WTC11 (cell line): ENCODE measurements at regions not wholly inside any gene's neighbourhood (a gene's known extent, or its start where the extent isn't known, plus 50 kb on each side); places are given as distances from the start of the nearest gene placed in this dataset.
A peak's percentile ranks its signal among the peaks of the same experiment; 100 is the strongest.

ENCODE experiments used
- ATAC-seq: fragments of 200-7000 bp; cut with Tn5 transposase; 2 replicates; pipeline ENCODE4 v1.10.0; 2021; ENCODE audit warnings: mild to moderate bottlenecking, moderate library complexity
- CTCF ChIA-PET: fragments of 300-600 bp; sonication (Branson Sonifier 250); formaldehyde crosslinking; loops from one replicate; lab custom pipeline; 2021; ENCODE audit warnings: antibody characterized with exemption; lab: Charles Lee
- POLR2A ChIA-PET: fragments of 350-600 bp; sonication (Branson Sonifier 250); formaldehyde crosslinking; loops from one replicate; lab custom pipeline; 2021; ENCODE audit warnings: antibody characterized with exemption; lab: Charles Lee
- DNase-seq: peaks from one replicate; pipeline ENCODE4 v3.0.0; 2021; ENCODE audit warnings: low spot score
- H3K27ac Mint-ChIP-seq: 2 replicates; pipeline ENCODE4 v1.8.0; 2021; ENCODE audit warnings: mixed read lengths
- H3K27me3 Mint-ChIP-seq: 2 replicates; pipeline ENCODE4 v1.8.0; 2021; ENCODE audit warnings: low read depth, mild to moderate bottlenecking, moderate library complexity, mixed read lengths
- H3K36me3 Mint-ChIP-seq: 2 replicates; pipeline ENCODE4 v1.8.0; 2021; ENCODE audit warnings: mixed read lengths
- H3K4me1 Mint-ChIP-seq: 2 replicates; pipeline ENCODE4 v1.8.0; 2022; ENCODE audit warnings: mixed read lengths
- H3K4me3 Mint-ChIP-seq: 2 replicates; pipeline ENCODE4 v1.8.0; 2021; ENCODE audit warnings: mild to moderate bottlenecking, moderate library complexity, mixed read lengths
- H3K9me3 Mint-ChIP-seq: 2 replicates; pipeline ENCODE4 v1.8.0; 2021; ENCODE audit warnings: mixed read lengths
- E2F4 ChIP-seq: sonication (generic); formaldehyde crosslinking; IDR thresholded peaks from 2 replicates; pipeline ENCODE4 v1.8.1; 2022; ENCODE audit warnings: low read depth, mild to moderate bottlenecking, moderate library complexity, missing genetic modification reagents, borderline replicate concordance
- ERG ChIP-seq: fragments of 250-450 bp; sonication (Bioruptor Pico); IDR thresholded peaks from 2 replicates; pipeline ENCODE4 v1.8.0; 2021; ENCODE audit warnings: mild to moderate bottlenecking
- GRHL2 ChIP-seq: fragments of 250-450 bp; sonication (Bioruptor Pico); IDR thresholded peaks from 2 replicates; pipeline ENCODE4 v1.8.0; 2022; ENCODE audit warnings: mild to moderate bottlenecking, moderate library complexity; ENCODE audit not compliant: insufficient replicate concordance, severe bottlenecking
- GTF2I ChIP-seq: fragments of 250-450 bp; sonication (Bioruptor Pico); conservative IDR thresholded peaks from 2 replicates; pipeline ENCODE4 v1.4.0; 2021; ENCODE audit warnings: mild to moderate bottlenecking
- HMGXB4 ChIP-seq: sonication (generic); formaldehyde crosslinking; IDR thresholded peaks from 2 replicates; pipeline ENCODE4 v1.8.1; 2023; ENCODE audit warnings: mild to moderate bottlenecking, moderate library complexity, missing genetic modification reagents
- MXD4 ChIP-seq: fragments of 250-450 bp; sonication (Bioruptor Pico); IDR thresholded peaks from 2 replicates; pipeline ENCODE4 v1.8.0; 2021; ENCODE audit warnings: mild to moderate bottlenecking, moderate library complexity, borderline replicate concordance
- NFATC4 ChIP-seq: fragments of 250-450 bp; sonication (Bioruptor Pico); IDR thresholded peaks from 2 replicates; pipeline ENCODE4 v1.9.0; 2021; ENCODE audit warnings: mild to moderate bottlenecking
- NR1H2 ChIP-seq: sonication (generic); formaldehyde crosslinking; IDR thresholded peaks from 2 replicates; pipeline ENCODE4 v1.9.0; 2021; ENCODE audit warnings: mild to moderate bottlenecking, moderate library complexity, missing genetic modification reagents
- SMAD4 ChIP-seq: sonication (generic); formaldehyde crosslinking; IDR thresholded peaks from 2 replicates; pipeline ENCODE4 v1.8.0; 2022; ENCODE audit warnings: mild to moderate bottlenecking, missing genetic modification reagents
- STAT6 ChIP-seq: sonication (generic); formaldehyde crosslinking; conservative IDR thresholded peaks from 2 replicates; pipeline ENCODE4 v1.8.1; 2023; ENCODE audit warnings: mild to moderate bottlenecking, low read depth, missing genetic modification reagents, moderate library complexity
- TEAD1 ChIP-seq: sonication (generic); formaldehyde crosslinking; IDR thresholded peaks from 2 replicates; pipeline ENCODE4 v1.8.0; 2022; ENCODE audit warnings: mild to moderate bottlenecking, missing genetic modification reagents
- TP53 ChIP-seq: sonication (generic); formaldehyde crosslinking; IDR thresholded peaks from 2 replicates; pipeline ENCODE4 v1.8.1; 2023; ENCODE audit warnings: mild to moderate bottlenecking, missing genetic modification reagents
- USF2 ChIP-seq: sonication (generic); formaldehyde crosslinking; IDR thresholded peaks from 2 replicates; pipeline ENCODE4 v1.8.1; 2023; ENCODE audit warnings: mild to moderate bottlenecking, missing genetic modification reagents, moderate library complexity
- ZMAT4 ChIP-seq: fragments of 250-450 bp; sonication (Bioruptor Pico); IDR thresholded peaks from 2 replicates; pipeline ENCODE4 v1.9.0; 2021; ENCODE audit warnings: mild to moderate bottlenecking
- ZNF138 ChIP-seq: sonication (generic); formaldehyde crosslinking; conservative IDR thresholded peaks from 2 replicates; pipeline ENCODE4 v1.8.1; 2022; ENCODE audit warnings: mild to moderate bottlenecking, moderate library complexity, missing genetic modification reagents
- ZNF232 ChIP-seq: sonication (generic); formaldehyde crosslinking; IDR thresholded peaks from 2 replicates; pipeline ENCODE4 v1.8.0; 2022; ENCODE audit warnings: mild to moderate bottlenecking, missing genetic modification reagents
- ZNF423 ChIP-seq: fragments of 250-450 bp; sonication (Bioruptor Pico); IDR thresholded peaks from 2 replicates; pipeline ENCODE4 v2.1.2; 2022; ENCODE audit warnings: mild to moderate bottlenecking, moderate library complexity
- ZNF425 ChIP-seq: fragments of 250-450 bp; sonication (Bioruptor Pico); conservative IDR thresholded peaks from 2 replicates; pipeline ENCODE4 v1.9.0; 2021; ENCODE audit warnings: mild to moderate bottlenecking
- ZNF512 ChIP-seq: sonication (generic); formaldehyde crosslinking; IDR thresholded peaks from 2 replicates; pipeline ENCODE4 v1.8.1; 2022; ENCODE audit warnings: missing genetic modification reagents, borderline replicate concordance

GRCh38 chrX:99782516-99783040, 627.5 kb downstream of the PCDH19 start (continued):
- TF ChIP-seq ZMAT4 (CRISPR knock-in tag) (no peak), ERG (CRISPR knock-in tag) (no peak), ZNF232 (CRISPR knock-in tag) (no peak)

- Mint-ChIP-seq H3K9me3 (no peaks in the 10 kb centered on the region), H3K27me3 (no peaks in the 10 kb centered on the region), H3K27ac (no peak overlapping the region), H3K4me3 (no peak overlapping the region), H3K36me3 (no peaks in the 10 kb centered on the region), H3K4me1 (no peaks in the 10 kb centered on the region)
- ATAC-seq (peak; percentile 61), DNase-seq (no peak)
- ChIA-PET POLR2A (no interaction called here), CTCF (no interaction called here)
- TF ChIP-seq TP53: no peak
- no peak for TF ChIP-seq TEAD1 (CRISPR knock-in tag)
- TF ChIP-seq ZNF423 (CRISPR knock-in tag): no peak
- TF ChIP-seq GRHL2 (CRISPR knock-in tag): no peak
- no peak for TF ChIP-seq SMAD4
- TF ChIP-seq NR1H2 (CRISPR knock-in tag): no peak
- no peak for TF ChIP-seq USF2 (CRISPR knock-in tag)
- TF ChIP-seq ZNF425: no peak
- TF ChIP-seq ZNF138: no peak
Measured at GRCh38 chrX:99777912-99778311, 632.2 kb downstream of the PCDH19 start.

- peaks cover 10% of the 10 kb centered on the region for H3K4me1 Mint-ChIP-seq
- H3K36me3 Mint-ChIP-seq: peaks cover 10% of the 10 kb centered on the region
- H3K9me3 Mint-ChIP-seq: peaks cover 26% of the 10 kb centered on the region
- H3K27me3 Mint-ChIP-seq: peaks cover 3% of the 10 kb centered on the region; the same call in 1 of the 2 replicates
- no peak for DNase-seq
- no peak overlapping the region for H3K27ac Mint-ChIP-seq
- ChIA-PET CTCF (no interaction called here), POLR2A (no interaction called here)
- H3K4me3 Mint-ChIP-seq: no peak overlapping the region
- no peak for ATAC-seq
- TF ChIP-seq MXD4 (CRISPR knock-in tag) (no peak), HMGXB4 (CRISPR knock-in tag) (no peak), NFATC4 (no peak), E2F4 (CRISPR knock-in tag) (no peak), NR1H2 (CRISPR knock-in tag) (no peak), GTF2I (CRISPR knock-in tag) (no peak), SMAD4 (no peak), STAT6 (CRISPR knock-in tag) (no peak), ERG (CRISPR knock-in tag) (no peak), ZNF512 (CRISPR knock-in tag) (no peak)
Measured at GRCh38 chrX:99761731-99762130, 648.3 kb downstream of the PCDH19 start.
